Endothelial cell of umbilical vein (primary cell): ENCODE measurements at regions not wholly inside any gene's neighbourhood (a gene's known extent, or its start where the extent isn't known, plus 50 kb on each side); places are given as distances from the start of the nearest gene placed in this dataset.

Source experiments
- EZH2 ChIP-seq: IDR thresholded peaks from 2 replicates; pipeline ENCODE4 v1.6.1; 2012; ENCODE audit warnings: borderline replicate concordance, low read depth, mild to moderate bottlenecking, moderate library complexity, low read length, inconsistent platforms; ENCODE audit not compliant: severe bottlenecking
- FOS ChIP-seq: IDR thresholded peaks from 2 replicates; pipeline ENCODE4 v1.6.1; 2011; ENCODE audit warnings: mild to moderate bottlenecking, low read length, moderate library complexity, borderline replicate concordance; ENCODE audit not compliant: insufficient read depth
- MAX ChIP-seq: IDR thresholded peaks from 2 replicates; pipeline ENCODE4 v1.6.1; 2011; ENCODE audit not compliant: insufficient read depth, insufficient read length
- MYC ChIP-seq: IDR thresholded peaks from one replicate; pipeline ENCODE4 v1.6.1; 2011; ENCODE audit warnings: mild to moderate bottlenecking, low read depth, low read length
- POLR2A ChIP-seq: IDR thresholded peaks from 2 replicates; pipeline ENCODE4 v1.6.1; 2012; ENCODE audit warnings: low read depth, mild to moderate bottlenecking, control low read depth, low read length
- POLR2AphosphoS5 ChIP-seq: IDR thresholded peaks from 2 replicates; pipeline ENCODE4 v1.6.1; 2012; ENCODE audit warnings: low read depth, mild to moderate bottlenecking, control low read depth, low read length, moderate library complexity; ENCODE audit not compliant: insufficient read depth
- TF ChIP-seq, protein P1 (sequence below), 2 donors: IDR thresholded peaks; 1 replicate in 1 of 2; 2 replicates in 1 of 2; pipeline ENCODE4 v1.5.1; 2011; ENCODE audit warnings: low read length in 2 of 2, mild to moderate bottlenecking in 2 of 2, moderate library complexity in 2 of 2, control low read depth in 1 of 2, inconsistent platforms in 1 of 2, low read depth in 1 of 2; ENCODE audit not compliant: insufficient read depth in 1 of 2; ENCODE audit errors: extremely low read depth in 1 of 2

GRCh38 chr10:92789786-92790185, 58.5 kb upstream of the EXOC6 start:
- TF ChIP-seq, protein P1, sequence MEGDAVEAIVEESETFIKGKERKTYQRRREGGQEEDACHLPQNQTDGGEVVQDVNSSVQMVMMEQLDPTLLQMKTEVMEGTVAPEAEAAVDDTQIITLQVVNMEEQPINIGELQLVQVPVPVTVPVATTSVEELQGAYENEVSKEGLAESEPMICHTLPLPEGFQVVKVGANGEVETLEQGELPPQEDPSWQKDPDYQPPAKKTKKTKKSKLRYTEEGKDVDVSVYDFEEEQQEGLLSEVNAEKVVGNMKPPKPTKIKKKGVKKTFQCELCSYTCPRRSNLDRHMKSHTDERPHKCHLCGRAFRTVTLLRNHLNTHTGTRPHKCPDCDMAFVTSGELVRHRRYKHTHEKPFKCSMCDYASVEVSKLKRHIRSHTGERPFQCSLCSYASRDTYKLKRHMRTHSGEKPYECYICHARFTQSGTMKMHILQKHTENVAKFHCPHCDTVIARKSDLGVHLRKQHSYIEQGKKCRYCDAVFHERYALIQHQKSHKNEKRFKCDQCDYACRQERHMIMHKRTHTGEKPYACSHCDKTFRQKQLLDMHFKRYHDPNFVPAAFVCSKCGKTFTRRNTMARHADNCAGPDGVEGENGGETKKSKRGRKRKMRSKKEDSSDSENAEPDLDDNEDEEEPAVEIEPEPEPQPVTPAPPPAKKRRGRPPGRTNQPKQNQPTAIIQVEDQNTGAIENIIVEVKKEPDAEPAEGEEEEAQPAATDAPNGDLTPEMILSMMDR (IDR thresholded peaks at IDR 0.05; ENCODE audit: extremely low read depth in 1 of 2, insufficient read depth in 1 of 2, low read depth in 1 of 2, low read length in 2 of 2) = no peak
- TF ChIP-seq POLR2AphosphoS5 (no peak), POLR2A (no peak), MAX (no peak), MYC (no peak), EZH2 (no peak), FOS (no peak)
